ENCODE measurements at regions not wholly inside any gene's neighbourhood (a gene's known extent, or its start where the extent isn't known, plus 50 kb on each side); places are given as distances from the start of the nearest gene placed in this dataset.

DNA sequence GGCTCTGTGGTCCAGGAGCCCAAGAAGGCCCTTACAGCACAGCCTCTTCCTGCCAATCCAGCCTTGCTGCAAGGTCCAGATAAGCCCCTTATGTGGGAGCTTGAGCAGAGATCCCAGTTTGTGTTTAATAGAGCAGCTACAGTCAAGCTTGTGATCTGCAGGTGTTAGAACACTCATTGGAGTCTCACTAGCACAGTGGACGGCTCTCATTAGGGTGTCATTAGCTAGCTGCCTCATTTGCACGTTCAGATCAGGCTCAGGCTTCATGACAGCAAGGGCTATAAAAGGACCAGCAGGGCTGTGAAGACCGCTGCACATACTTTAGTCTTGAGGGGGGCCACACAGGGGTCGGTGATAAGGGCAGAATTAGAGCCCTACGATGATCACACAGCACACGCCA lies 443.2 kb downstream of the RPS24 start:
- TF ChIP-seq, protein P1, sequence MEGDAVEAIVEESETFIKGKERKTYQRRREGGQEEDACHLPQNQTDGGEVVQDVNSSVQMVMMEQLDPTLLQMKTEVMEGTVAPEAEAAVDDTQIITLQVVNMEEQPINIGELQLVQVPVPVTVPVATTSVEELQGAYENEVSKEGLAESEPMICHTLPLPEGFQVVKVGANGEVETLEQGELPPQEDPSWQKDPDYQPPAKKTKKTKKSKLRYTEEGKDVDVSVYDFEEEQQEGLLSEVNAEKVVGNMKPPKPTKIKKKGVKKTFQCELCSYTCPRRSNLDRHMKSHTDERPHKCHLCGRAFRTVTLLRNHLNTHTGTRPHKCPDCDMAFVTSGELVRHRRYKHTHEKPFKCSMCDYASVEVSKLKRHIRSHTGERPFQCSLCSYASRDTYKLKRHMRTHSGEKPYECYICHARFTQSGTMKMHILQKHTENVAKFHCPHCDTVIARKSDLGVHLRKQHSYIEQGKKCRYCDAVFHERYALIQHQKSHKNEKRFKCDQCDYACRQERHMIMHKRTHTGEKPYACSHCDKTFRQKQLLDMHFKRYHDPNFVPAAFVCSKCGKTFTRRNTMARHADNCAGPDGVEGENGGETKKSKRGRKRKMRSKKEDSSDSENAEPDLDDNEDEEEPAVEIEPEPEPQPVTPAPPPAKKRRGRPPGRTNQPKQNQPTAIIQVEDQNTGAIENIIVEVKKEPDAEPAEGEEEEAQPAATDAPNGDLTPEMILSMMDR (IDR thresholded peaks at IDR 0.05): no peak
- Histone ChIP-seq H3K27ac (no peak overlapping the region), H3K9me3 (no peaks in the 10 kb centered on the region), H3K4me1 (no peaks in the 10 kb centered on the region), H3K36me3 (ENCODE audit: insufficient read depth in 1 of 2, low read depth in 1 of 2) (no peaks in the 10 kb centered on the region), H3K27me3 (ENCODE audit: insufficient read depth in 3 of 3, low read length in 2 of 3) (no peaks in the 10 kb centered on the region), H3K4me3 (no peak overlapping the region)
- intact Hi-C loops (cut with DNase I): no loop called here
- DNase-seq (no peak), ATAC-seq (no peak)
- 67 to 72% (median 71%) methylated on average over 6 of the region's 6 CpGs for WGBS, 3 donors

DNA sequence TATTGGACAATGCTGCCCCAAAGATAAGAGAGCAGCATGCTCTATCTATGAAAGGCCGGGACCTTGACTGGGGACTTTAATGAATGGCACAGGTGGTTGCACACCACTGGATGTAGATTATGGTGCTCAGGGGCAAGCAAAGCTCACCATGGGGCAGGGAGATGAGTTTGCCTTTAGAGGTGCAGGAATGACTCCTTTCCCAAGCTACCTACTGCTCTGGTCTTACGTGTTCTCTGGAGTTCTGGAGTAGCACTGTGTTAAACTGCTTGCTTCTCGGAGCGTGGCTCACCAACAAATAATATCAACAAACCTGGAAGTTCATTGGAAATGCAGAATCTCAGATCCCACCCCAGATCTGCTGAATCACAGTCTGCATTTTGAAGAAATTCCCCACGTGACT lies 445.3 kb downstream of the RPS24 start:
- ATAC-seq (no peak), DNase-seq (no peak)
- Histone ChIP-seq H3K27me3 (ENCODE audit: insufficient read depth in 3 of 3, low read length in 2 of 3) (no peaks in the 10 kb centered on the region), H3K9me3 (no peaks in the 10 kb centered on the region), H3K4me3 (no peak overlapping the region), H3K36me3 (ENCODE audit: insufficient read depth in 1 of 2, low read depth in 1 of 2) (no peaks in the 10 kb centered on the region), H3K4me1 (no peaks in the 10 kb centered on the region), H3K27ac (no peak overlapping the region)
- intact Hi-C loops (cut with DNase I): no loop called here
- 95 to 97% (median 97%) methylated on average over 5 of the region's 5 CpGs for WGBS, 3 donors
- TF ChIP-seq, protein P1 (IDR thresholded peaks at IDR 0.05): no peak

DNA sequence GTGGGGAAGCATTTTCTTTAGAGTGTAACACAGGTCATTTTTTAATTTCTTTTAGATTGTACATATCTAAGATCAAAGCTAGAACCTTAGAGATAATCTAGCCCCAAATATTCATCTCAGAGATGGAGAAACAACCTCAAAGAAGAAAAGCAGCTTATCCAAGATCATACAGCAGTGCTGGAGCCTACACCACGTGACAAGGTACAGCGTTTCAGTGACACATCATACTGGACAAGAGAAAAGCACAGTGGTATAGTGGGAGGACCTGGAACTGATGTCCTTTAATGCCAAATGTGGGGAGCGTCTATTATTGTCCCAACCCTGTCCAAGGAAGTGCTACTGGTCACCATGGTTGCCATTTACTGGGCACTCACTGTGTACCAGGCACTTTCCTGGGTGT lies 445.8 kb downstream of the RPS24 start:
- no peak for ATAC-seq
- TF ChIP-seq, protein P1 (IDR thresholded peaks at IDR 0.05): no peak
- WGBS, 3 donors: 86 to 94% (median 92%) methylated on average over 3 of the region's 3 CpGs
- no peak for DNase-seq
- Histone ChIP-seq H3K4me1 (no peaks in the 10 kb centered on the region), H3K36me3 (ENCODE audit: insufficient read depth in 1 of 2, low read depth in 1 of 2) (no peaks in the 10 kb centered on the region), H3K4me3 (no peak overlapping the region), H3K9me3 (no peaks in the 10 kb centered on the region), H3K27ac (no peak overlapping the region), H3K27me3 (ENCODE audit: insufficient read depth in 3 of 3, low read length in 2 of 3) (no peaks in the 10 kb centered on the region)
- intact Hi-C loops (cut with DNase I): no loop called here

DNA sequence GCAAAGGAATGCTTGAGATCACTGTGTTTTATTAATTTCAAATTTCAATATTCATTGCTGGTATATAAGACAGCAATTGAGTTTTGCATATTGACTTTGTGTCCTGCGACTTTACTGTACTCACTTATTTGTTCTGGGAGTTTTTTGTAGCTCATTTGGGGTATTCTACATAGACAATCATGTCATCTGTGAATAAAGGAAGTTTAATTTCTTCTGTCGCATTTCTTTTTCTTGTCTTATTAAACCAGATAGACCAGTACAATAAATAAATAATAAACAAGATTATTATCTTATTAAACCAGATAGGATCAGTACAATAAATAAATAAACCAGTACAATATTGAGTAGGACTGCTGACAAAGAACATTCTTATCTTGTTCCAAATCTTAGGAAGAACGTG lies 448.2 kb downstream of the RPS24 start:
- 88 to 94% (median 90%) methylated on average over 3 of the region's 3 CpGs for WGBS, 3 donors

DNA sequence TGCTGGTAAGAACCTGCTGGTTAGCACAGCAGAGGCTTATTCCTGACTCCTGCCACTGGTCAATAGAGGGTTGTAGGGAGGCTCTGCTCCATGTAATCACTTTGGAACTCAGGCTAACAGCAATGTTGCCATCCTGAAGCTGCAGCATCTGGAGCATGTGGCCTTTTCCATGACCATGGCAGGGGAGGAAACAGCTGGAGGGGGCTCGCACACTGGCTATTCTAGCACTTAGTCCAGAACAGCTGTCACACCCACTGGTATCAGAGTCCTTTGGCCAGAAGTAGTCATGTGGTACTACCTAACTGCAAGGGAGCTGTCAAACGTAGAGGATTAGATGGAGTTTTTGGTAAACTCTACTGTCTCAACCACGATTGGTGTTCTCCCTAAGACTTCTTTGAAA lies 450.0 kb downstream of the RPS24 start:
- TF ChIP-seq, protein P1 (IDR thresholded peaks at IDR 0.05): no peak
- H3K36me3 ChIP-seq (ENCODE audit: insufficient read depth in 1 of 2, low read depth in 1 of 2): no peaks in the 10 kb centered on the region
- intact Hi-C loops (cut with DNase I): no loop called here
- H3K27me3 ChIP-seq (ENCODE audit: insufficient read depth in 3 of 3, low read length in 2 of 3): no peaks in the 10 kb centered on the region
- H3K9me3 ChIP-seq: no peaks in the 10 kb centered on the region
- ATAC-seq (no peak), DNase-seq (no peak)
- H3K27ac ChIP-seq: no peak overlapping the region
- 51 to 61% (median 55%) methylated on average over 3 of the region's 3 CpGs for WGBS, 3 donors
- no peaks in the 10 kb centered on the region for H3K4me1 ChIP-seq
- no peak overlapping the region for H3K4me3 ChIP-seq

More for the DNA sequence above, 448.2 kb downstream of the RPS24 start:
- ATAC-seq (no peak), DNase-seq (no peak)
- H3K4me3 ChIP-seq: no peak overlapping the region
- no peaks in the 10 kb centered on the region for H3K36me3 ChIP-seq (ENCODE audit: insufficient read depth in 1 of 2, low read depth in 1 of 2)
- no peaks in the 10 kb centered on the region for H3K4me1 ChIP-seq
- no peaks in the 10 kb centered on the region for H3K9me3 ChIP-seq
- intact Hi-C loops (cut with DNase I): no loop called here
- H3K27ac ChIP-seq: no peak overlapping the region
- H3K27me3 ChIP-seq (ENCODE audit: insufficient read depth in 3 of 3, low read length in 2 of 3): no peaks in the 10 kb centered on the region
- TF ChIP-seq, protein P1 (IDR thresholded peaks at IDR 0.05): no peak
